ENCODE measurements at regions not wholly inside any gene's neighbourhood (a gene's known extent, or its start where the extent isn't known, plus 50 kb on each side); places are given as distances from the start of the nearest gene placed in this dataset.

DNA sequence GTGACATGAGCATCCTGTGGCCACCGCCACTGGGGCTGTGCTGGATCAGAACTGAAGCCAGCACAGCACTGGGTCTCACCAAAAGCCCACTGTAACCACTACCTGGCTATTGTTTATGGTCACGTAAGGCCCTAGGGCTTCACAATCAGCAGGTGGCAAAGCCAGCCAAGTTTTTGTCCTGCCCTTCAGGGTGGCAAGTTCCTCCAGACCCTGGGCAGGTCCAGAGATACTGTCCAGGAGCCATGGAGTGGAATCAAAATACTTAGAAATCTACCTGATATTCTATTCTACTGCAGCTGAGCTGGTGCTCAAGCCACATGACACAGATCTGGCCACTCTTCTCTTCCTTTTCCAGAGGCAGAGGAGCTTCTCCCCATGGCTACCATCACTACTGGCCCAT is 121.2 kb upstream of the CXXC4 start:
- TF ChIP-seq, protein P1, sequence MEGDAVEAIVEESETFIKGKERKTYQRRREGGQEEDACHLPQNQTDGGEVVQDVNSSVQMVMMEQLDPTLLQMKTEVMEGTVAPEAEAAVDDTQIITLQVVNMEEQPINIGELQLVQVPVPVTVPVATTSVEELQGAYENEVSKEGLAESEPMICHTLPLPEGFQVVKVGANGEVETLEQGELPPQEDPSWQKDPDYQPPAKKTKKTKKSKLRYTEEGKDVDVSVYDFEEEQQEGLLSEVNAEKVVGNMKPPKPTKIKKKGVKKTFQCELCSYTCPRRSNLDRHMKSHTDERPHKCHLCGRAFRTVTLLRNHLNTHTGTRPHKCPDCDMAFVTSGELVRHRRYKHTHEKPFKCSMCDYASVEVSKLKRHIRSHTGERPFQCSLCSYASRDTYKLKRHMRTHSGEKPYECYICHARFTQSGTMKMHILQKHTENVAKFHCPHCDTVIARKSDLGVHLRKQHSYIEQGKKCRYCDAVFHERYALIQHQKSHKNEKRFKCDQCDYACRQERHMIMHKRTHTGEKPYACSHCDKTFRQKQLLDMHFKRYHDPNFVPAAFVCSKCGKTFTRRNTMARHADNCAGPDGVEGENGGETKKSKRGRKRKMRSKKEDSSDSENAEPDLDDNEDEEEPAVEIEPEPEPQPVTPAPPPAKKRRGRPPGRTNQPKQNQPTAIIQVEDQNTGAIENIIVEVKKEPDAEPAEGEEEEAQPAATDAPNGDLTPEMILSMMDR (IDR thresholded peaks at IDR 0.05; ENCODE audit: control extremely low read depth, extremely low read depth, low read depth, missing control alignments), result no peak
- ChIA-PET CTCF (no interaction called here), POLR2A (no interaction called here)
- no peak for DNase-seq (ENCODE audit: extremely low spot score)

GRCh38 chr4:104616401-104616820 is 121.7 kb upstream of the CXXC4 start:
- no peak for DNase-seq (ENCODE audit: extremely low spot score)
- POLR2A ChIA-PET, result no interaction called here
- TF ChIP-seq, protein P1 (IDR thresholded peaks at IDR 0.05; ENCODE audit: control extremely low read depth, extremely low read depth, low read depth, missing control alignments), result no peak
- CTCF ChIA-PET, result no interaction called here

DNA sequence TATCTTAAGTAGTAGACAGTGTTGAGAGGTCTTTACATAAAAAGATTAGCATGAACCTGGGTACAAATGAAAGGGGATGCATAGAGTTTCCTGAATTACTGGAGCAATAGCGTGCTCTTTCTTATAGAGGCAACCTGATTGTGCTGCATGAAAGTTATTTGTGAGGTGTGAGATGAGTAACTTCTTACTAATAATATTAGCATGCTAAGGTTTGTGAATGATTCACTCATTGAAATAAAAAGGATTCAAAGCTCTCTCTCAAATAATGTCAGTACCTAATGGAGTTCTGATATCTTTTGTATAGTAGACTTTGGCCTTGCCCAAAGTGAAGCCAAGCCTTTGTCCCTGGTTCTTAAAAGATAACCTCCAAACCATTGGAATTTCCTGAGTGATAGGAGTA is 131.0 kb upstream of the CXXC4 start:
- CTCF ChIA-PET, result interaction anchor here (0.9 to 1.5 kb wide), 2 partner anchors 25 to 234 kb away, joined by 3 read pairs; no protein-coding TSS in a partner anchor
- no peak for DNase-seq (ENCODE audit: extremely low spot score)
- POLR2A ChIA-PET, result no interaction called here
- TF ChIP-seq, protein P1 (IDR thresholded peaks at IDR 0.05; ENCODE audit: control extremely low read depth, extremely low read depth, low read depth, missing control alignments), result no peak

- no peak for DNase-seq (ENCODE audit: extremely low spot score)
- TF ChIP-seq, protein P1 (IDR thresholded peaks at IDR 0.05; ENCODE audit: control extremely low read depth, extremely low read depth, low read depth, missing control alignments), result no peak
- CTCF ChIA-PET, result no interaction called here
- POLR2A ChIA-PET, result no interaction called here
These were observed 134.9 kb upstream of the CXXC4 start for GRCh38 chr4:104629601-104630000.

DNA sequence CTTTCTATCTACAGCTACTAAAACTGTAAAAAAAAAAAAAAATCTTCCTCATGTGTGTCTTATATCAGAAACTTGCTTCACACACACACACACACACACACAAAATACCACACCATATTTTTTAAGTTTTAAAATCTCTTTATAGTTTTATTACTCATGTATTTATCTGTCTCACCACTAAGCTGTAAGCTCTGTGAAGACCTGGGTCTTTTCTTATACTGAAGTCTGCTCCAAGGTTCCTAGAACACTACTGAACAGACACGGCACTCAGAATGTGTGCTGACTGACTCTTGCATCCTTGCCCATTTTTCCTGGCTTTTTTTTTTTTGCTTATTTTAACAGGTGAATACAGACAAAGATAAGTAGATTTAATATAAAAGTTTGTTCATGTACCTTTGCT is 135.6 kb upstream of the CXXC4 start:
- POLR2A ChIA-PET, result no interaction called here
- no peak for DNase-seq (ENCODE audit: extremely low spot score)
- CTCF ChIA-PET, result no interaction called here
- TF ChIP-seq, protein P1 (IDR thresholded peaks at IDR 0.05; ENCODE audit: control extremely low read depth, extremely low read depth, low read depth, missing control alignments), result no peak

GRCh38 chr4:104631000-104631399 is 136.3 kb upstream of the CXXC4 start:
- CTCF ChIA-PET, result interaction anchor here (0.8 to 1.1 kb wide), 2 partner anchors 13 to 143 kb away, joined by 3 read pairs; no protein-coding TSS in a partner anchor
- POLR2A ChIA-PET, result no interaction called here
- TF ChIP-seq, protein P1 (IDR thresholded peaks at IDR 0.05; ENCODE audit: control extremely low read depth, extremely low read depth, low read depth, missing control alignments), result no peak
- no peak for DNase-seq (ENCODE audit: extremely low spot score)

DNA sequence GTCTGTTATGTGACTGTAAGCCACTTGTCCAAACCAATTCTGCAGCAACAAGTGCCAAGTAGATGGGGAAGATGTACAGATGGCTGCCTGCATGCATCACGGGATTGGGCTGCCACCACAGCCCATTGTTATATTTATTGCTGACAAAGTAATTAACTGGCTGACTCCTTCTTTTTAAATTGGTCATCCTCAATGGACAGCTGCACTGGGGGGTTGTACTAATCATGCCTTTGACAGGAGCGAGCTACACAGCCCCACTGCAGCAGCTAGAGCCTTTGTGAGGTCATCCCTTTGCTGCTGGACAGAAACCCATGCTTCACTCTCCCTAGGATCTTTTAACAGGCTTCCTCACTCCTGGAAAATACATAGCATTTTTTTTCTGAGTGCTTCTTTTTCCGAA is 146.7 kb upstream of the CXXC4 start:
- ChIA-PET CTCF (no interaction called here), POLR2A (no interaction called here)
- TF ChIP-seq, protein P1 (IDR thresholded peaks at IDR 0.05; ENCODE audit: control extremely low read depth, extremely low read depth, low read depth, missing control alignments), result no peak
- no peak for DNase-seq (ENCODE audit: extremely low spot score)

All from GM10248 (cell line).